ENCODE measurements at regions not wholly inside any gene's neighbourhood (a gene's known extent, or its start where the extent isn't known, plus 50 kb on each side); places are given as distances from the start of the nearest gene placed in this dataset.

GRCh38 chr3:147669077-147669476, 259.9 kb downstream of the ZIC1 start:
- no TSS peak for BruUV-seq (replicated peaks)
- Histone ChIP-seq H4K5ac (ENCODE audit: low read depth, low read length) (no peak overlapping the region), H2BK15ac (ENCODE audit: low read depth, low read length) (no peak overlapping the region), H3K4me2 (ENCODE audit: low read depth, low read length) (no peak overlapping the region), H3K27me3 (ENCODE audit: control insufficient read depth, insufficient read depth, low read length) (no peaks in the 10 kb centered on the region), H3K79me1 (ENCODE audit: low read depth in 1 of 2, low read length in 2 of 2) (no peaks in the 10 kb centered on the region), H3K18ac (ENCODE audit: low read depth, low read length) (no peak overlapping the region), H2BK120ac (ENCODE audit: low read depth, low read length) (no peak overlapping the region), H3K23ac (ENCODE audit: low read depth, low read length) (no peak overlapping the region), H4K8ac (ENCODE audit: low read depth in 2 of 2, low read length in 2 of 2) (no peak overlapping the region), H3K4me3 (ENCODE audit: insufficient read depth, low read depth, low read length) (no peak overlapping the region), H2BK20ac (ENCODE audit: low read depth, low read length) (no peak overlapping the region), H3K36me3 (ENCODE audit: control insufficient read depth, insufficient read depth, low read length) (no peaks in the 10 kb centered on the region), H3K9me3 (ENCODE audit: control insufficient read depth, insufficient read depth, low read length) (no peaks in the 10 kb centered on the region), H3K9me1 (ENCODE audit: insufficient read depth, low read length) (no peaks in the 10 kb centered on the region), H2AK9ac (replicated peaks; ENCODE audit: low read depth, low read length, poor library complexity) (no peak overlapping the region), H3K14ac (replicated peaks; ENCODE audit: low read depth, low read length) (no peak overlapping the region), H3K9ac (ENCODE audit: low read depth, low read length) (no peak overlapping the region), H3K27ac (ENCODE audit: insufficient read depth, low read length) (no peak overlapping the region), H2BK5ac (ENCODE audit: low read depth, low read length, poor library complexity, severe bottlenecking) (no peak overlapping the region), H2AK5ac (ENCODE audit: low read depth, low read length) (no peak overlapping the region), H4K91ac (ENCODE audit: insufficient read depth, low read depth, low read length) (no peak overlapping the region), H3K4ac (ENCODE audit: low read depth, low read length) (no peak overlapping the region), H3K4me1 (ENCODE audit: control insufficient read depth, insufficient read depth, low read length) (no peaks in the 10 kb centered on the region), H4K20me1 (ENCODE audit: insufficient read depth, low read length) (no peaks in the 10 kb centered on the region), H3K56ac (ENCODE audit: extremely low read depth, insufficient read depth, low read length) (no peak overlapping the region), H2AFZ (replicated peaks; ENCODE audit: low read length, poor library complexity) (no peak overlapping the region)
- ChIA-PET POLR2A (ENCODE audit: unreplicated experiment) (no interaction called here), CTCF (no interaction called here)
- dilution Hi-C loops (cut with HindIII; ENCODE audit: low sequenced_read_pairs, unreplicated experiment): no loop called here
- in situ Hi-C loops (cut with MboI; ENCODE audit: low sequenced_read_pairs): no loop called here
- ATAC-seq (ENCODE audit: low read depth): no peak
- no CpG with 5 or more reads among the region's 2 CpGs for WGBS, 2 experiments (ENCODE audit: extremely low coverage in 2 of 2, insufficient read length in 1 of 2)
- intact Hi-C loops (cut with micrococcal nuclease): no loop called here
- no peak for DNase-seq
- TF ChIP-seq RCOR1 (IDR thresholded peaks at IDR 0.05; ENCODE audit: insufficient replicate concordance, low read length): no peak
- TF ChIP-seq FOS (IDR thresholded peaks at IDR 0.05; ENCODE audit: low read depth, low read length): no peak
- TF ChIP-seq POLR2A (IDR thresholded peaks at IDR 0.05; ENCODE audit: low read depth, low read length): no peak
- TF ChIP-seq CEBPB (IDR thresholded peaks at IDR 0.05; ENCODE audit: low read depth, low read length): no peak
- TF ChIP-seq ELK1 (IDR thresholded peaks at IDR 0.05; ENCODE audit: borderline replicate concordance, low read depth, low read length): no peak
- TF ChIP-seq NFE2L2 (IDR thresholded peaks at IDR 0.05; ENCODE audit: low read depth, low read length): no peak
- TF ChIP-seq RFX5 (IDR thresholded peaks at IDR 0.05; ENCODE audit: low read depth, low read length): no peak

All from IMR-90 (cell line).